Esophagus squamous epithelium (tissue), 4 donors: ENCODE measurements at regions not wholly inside any gene's neighbourhood (a gene's known extent, or its start where the extent isn't known, plus 50 kb on each side); places are given as distances from the start of the nearest gene placed in this dataset.

ENCODE experiments used
- CTCF ChIP-seq, 6 experiments: fragments of 450-650 bp in 4 of 6; fragments of 200-600 bp in 2 of 6; sonication (generic) in 2 of 6; IDR thresholded peaks; one replicate each; pipeline ENCODE4 v1.5.1; 2016 to 2019; ENCODE audit warnings: antibody characterized with exemption in 6 of 6, mild to moderate bottlenecking in 4 of 6, moderate library complexity in 4 of 6
- POLR2A ChIP-seq, 4 donors: fragments of 450-650 bp; IDR thresholded peaks; one replicate each; pipeline ENCODE4 v1.6.1; 2017; ENCODE audit warnings: antibody characterized with exemption in 4 of 4, mild to moderate bottlenecking in 4 of 4, moderate library complexity in 3 of 4

DNA sequence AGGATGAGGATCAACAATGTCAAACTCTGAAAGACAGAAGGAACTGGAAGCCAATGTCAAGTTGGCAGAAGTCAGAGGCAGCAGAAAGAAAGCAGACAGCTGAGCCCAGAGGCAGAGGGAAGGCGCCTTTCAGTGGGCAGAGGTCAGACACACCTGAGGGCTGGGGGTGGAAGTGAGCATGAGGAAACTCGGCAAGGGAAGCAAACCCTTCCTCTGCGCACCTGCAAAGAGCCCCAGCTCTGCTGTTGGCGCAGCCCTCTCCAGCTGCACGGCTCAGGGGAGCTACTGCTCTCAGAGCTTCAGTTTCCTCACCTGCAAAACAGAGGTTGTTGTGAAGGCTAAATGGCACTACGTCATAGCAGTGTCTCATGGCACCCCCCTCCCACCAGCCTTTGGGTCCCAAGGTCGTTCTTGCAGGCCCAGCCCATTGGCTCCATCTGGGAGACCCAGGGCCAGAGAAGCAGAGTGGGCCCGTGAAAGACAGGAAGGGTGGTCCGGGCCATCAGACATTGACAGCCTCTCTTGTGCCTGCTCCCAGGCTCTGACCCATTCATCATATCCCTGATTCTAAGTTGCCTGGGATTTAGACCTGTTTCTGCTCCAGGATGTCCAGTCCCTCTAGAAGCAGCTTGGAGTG is 53.3 kb upstream of the SLC6A11 start:
- TF ChIP-seq CTCF (IDR thresholded peaks at IDR 0.05) (no peak), POLR2A (IDR thresholded peaks at IDR 0.05) (no peak)
